ENCODE measurements at regions not wholly inside any gene's neighbourhood (a gene's known extent, or its start where the extent isn't known, plus 50 kb on each side); places are given as distances from the start of the nearest gene placed in this dataset.

- TF ChIP-seq, protein P1, sequence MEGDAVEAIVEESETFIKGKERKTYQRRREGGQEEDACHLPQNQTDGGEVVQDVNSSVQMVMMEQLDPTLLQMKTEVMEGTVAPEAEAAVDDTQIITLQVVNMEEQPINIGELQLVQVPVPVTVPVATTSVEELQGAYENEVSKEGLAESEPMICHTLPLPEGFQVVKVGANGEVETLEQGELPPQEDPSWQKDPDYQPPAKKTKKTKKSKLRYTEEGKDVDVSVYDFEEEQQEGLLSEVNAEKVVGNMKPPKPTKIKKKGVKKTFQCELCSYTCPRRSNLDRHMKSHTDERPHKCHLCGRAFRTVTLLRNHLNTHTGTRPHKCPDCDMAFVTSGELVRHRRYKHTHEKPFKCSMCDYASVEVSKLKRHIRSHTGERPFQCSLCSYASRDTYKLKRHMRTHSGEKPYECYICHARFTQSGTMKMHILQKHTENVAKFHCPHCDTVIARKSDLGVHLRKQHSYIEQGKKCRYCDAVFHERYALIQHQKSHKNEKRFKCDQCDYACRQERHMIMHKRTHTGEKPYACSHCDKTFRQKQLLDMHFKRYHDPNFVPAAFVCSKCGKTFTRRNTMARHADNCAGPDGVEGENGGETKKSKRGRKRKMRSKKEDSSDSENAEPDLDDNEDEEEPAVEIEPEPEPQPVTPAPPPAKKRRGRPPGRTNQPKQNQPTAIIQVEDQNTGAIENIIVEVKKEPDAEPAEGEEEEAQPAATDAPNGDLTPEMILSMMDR (IDR thresholded peaks at IDR 0.05; ENCODE audit: low read depth, low read length): no peak
- TF ChIP-seq POLR2A (IDR thresholded peaks at IDR 0.05; ENCODE audit: extremely low read depth, insufficient read length): no peak
- no peak for TF ChIP-seq MYC (IDR thresholded peaks at IDR 0.05; ENCODE audit: low read depth, low read length)
Observed at GRCh38 chr7:47210281-47210854, 371.5 kb downstream of the TNS3 start.
